Posterior cingulate gyrus (tissue), 11 donors: ENCODE measurements at regions not wholly inside any gene's neighbourhood (a gene's known extent, or its start where the extent isn't known, plus 50 kb on each side); places are given as distances from the start of the nearest gene placed in this dataset.

Source experiments
- DNase-seq, 10 donors: peaks; one replicate each; pipeline versions ENCODE4 v3.0.0 to v3.0.0-alpha.2; 2020 to 2021; ENCODE audit warnings: mixed read lengths in 3 of 10
- intact Hi-C: fragments of 100-400 bp; cut with DNase I; formaldehyde crosslinking; loops from one replicate; pipeline ENCODE4 v1.15.1; 2023

GRCh38 chr13:74084375-74084935, 49.7 kb downstream of the KLF12 start:
- intact Hi-C loops: no loop called here
- no peak for DNase-seq

DNA sequence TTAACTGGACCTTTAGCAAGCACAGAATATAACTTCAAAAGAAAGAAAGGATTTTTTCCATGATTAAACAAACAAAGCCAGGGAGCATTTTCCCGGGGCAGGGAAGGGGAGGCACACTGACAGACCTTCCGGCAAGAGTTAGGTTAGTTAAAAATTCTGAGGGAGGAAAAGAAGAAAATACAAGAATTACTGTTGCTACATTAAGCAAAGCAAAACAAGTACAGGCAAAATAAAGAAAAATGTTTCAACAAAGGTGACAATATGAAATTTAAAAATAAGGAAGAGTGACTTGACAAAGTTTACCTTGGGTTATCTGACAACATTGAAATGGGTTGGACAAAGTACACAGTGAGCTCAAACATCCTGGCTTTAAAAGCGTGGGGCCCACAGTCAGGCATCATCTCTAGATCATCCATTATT, 51.5 kb downstream of the KLF12 start:
- intact Hi-C loops: no loop called here
- DNase-seq: no peak

- intact Hi-C loops: no loop called here
- DNase-seq: no peak
These were observed 53.4 kb downstream of the KLF12 start for GRCh38 chr13:74080762-74081161.

DNA sequence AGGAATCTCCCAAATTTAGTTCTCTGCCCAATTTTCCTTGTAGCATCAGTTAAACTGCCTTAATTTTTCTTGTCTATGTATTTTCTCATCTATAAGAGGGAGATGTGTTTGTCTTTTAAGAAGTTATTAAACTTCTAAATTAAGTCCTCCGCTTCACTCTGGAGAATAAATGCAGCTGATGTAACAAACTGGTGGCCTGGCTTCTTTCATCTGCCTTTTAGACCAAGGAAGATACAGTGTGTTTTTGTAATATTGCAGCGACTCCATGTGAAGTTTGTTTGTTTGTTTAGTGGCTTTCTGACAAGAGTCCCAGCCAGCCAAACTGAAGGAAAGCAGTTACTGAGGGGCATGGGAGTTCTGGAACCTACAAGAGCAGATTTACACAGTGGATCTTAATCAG, 56.4 kb downstream of the KLF12 start:
- intact Hi-C loops: no loop called here
- no peak for DNase-seq

GRCh38 chr13:74077375-74077774, 56.8 kb downstream of the KLF12 start:
- intact Hi-C loops: no loop called here
- no peak for DNase-seq

DNA sequence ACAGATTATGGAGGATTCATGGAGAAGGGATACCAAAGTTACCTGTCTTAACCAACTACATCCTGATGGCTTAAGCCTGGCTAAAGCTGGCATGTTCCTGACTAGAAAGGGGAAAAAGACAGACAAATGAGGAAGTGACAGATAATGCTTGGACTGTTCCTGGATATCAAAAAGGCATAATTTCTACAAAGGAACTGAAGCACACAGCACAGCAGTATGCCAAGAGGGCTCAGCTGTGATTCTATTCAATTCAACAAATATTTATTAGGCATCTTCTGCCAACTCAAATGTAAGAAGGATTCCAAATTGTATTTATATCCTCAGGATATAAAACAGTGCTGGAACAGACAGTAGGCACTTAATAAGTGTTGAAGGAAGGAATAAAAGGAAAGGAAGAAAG, 59.5 kb downstream of the KLF12 start:
- DNase-seq: no peak
- intact Hi-C loops: no loop called here

GRCh38 chr13:74073274-74073673, 60.9 kb downstream of the KLF12 start:
- intact Hi-C loops: no loop called here
- DNase-seq: no peak

GRCh38 chr13:74070513-74070912, 63.7 kb downstream of the KLF12 start:
- intact Hi-C loops: no loop called here
- no peak for DNase-seq

DNA sequence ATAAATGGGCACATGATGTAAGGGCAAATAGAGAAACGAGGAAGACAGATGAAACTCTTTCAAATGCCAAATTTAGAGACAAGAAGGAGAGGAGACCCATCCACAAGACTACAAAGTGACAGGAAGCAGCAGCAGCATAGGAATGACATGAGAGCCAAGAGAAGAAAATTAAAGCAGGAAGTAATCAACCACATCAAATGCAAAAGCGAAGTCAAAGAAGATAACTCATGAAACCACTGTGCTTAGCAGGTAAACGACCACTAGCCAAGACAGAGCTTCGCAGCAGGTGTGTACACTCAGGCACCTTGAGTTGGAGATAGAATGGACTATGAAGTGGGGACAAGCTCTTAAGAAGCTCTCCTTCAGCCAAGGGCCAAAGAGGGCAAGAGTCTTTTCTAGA, 64.1 kb downstream of the KLF12 start:
- intact Hi-C loops: no loop called here
- no peak for DNase-seq

DNA sequence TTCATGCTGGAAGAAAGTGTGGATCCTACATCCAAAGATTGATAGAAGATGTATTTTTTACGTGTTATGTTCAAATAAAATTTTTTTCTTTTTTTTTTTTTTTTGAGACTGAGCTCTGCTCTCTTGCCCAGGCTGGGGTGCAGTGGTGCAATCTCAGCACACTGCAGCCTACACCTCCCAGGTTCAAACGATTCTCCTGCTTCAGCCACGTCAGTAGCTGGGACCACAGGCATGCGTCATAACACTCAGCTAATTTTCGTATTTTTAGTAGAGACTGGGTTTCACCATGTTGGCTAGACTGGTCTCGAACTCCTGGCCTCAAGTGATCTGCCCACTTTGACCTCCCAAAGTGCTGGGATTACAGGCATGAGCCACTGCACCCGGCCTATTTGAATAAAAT, 65.7 kb downstream of the KLF12 start:
- intact Hi-C loops: no loop called here
- DNase-seq: no peak

DNA sequence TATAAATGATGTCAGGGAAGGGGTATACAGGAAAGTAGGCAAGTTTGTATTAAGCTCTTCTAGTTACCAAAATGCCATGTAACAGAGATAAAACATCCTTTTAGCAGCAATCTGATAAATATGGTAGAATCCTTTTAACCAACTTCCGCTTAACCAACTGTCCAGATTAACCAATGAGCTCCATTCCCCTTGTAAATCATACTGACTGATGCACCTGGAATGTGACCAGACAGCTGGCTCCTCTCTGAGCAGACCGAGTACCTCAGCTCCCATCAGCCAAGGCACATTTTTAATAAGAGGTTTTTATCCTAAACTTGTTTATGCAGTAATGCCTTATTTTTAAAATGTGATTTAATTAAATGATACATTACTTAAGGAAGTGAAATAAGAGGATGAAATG, 66.4 kb downstream of the KLF12 start:
- intact Hi-C loops: no loop called here
- DNase-seq: no peak

DNA sequence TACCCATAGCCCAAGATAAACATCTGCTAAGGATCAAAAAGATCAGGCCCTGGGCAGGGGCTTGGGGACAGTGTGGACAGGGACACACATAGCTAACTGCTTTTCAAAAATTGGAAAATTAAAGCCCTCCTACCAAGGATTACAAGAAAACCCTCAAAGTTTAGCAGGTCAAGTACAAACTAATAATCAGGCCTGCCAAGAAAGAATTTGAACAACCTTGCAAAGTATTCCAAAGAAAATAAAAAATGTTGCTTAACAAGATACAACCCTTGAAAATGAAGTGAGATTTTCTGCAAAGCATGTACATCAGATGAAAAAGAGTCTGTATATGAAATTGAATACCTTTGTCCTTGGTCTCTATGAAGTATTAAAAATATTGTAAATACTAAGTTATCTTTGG, 67.3 kb downstream of the KLF12 start:
- no peak for DNase-seq
- intact Hi-C loops: no loop called here

DNA sequence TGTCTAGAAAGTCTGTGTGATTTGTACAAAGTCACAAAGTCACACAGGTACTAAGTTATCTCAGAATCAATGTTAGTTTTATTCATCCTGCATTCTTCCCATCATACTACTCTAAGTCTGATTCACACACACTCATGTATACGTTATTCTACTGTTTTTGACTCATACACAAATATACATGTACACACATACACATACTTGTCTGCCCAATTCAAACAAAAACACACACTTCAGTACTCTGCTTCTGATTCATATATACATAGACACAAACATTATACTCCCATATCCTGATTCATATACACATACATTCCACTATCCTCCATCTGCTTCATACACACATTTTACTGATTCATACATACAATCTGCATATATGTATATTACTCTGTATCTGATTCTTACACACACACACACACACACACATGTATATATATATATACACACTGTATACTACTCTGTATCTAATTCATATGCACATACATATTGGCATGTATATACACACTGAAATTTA, 69.3 kb downstream of the KLF12 start:
- intact Hi-C loops: loop anchor here (5.0 kb wide), 1 partner anchor 67 kb away; the partner anchor contains the start of gene KLF12
- no peak for DNase-seq

- DNase-seq: no peak
- intact Hi-C loops: loop anchor here (5.0 kb wide), 1 partner anchor 69 kb away; the partner anchor contains the start of gene KLF12
These were observed 70.6 kb downstream of the KLF12 start for GRCh38 chr13:74063533-74064100.

GRCh38 chr13:74062933-74063332, 71.3 kb downstream of the KLF12 start:
- intact Hi-C loops: loop anchor here (5.0 kb wide), 1 partner anchor 69 kb away; the partner anchor contains the start of gene KLF12
- peak in 8 of 10 donors; percentile 15 to 91 (median 44) for DNase-seq

DNA sequence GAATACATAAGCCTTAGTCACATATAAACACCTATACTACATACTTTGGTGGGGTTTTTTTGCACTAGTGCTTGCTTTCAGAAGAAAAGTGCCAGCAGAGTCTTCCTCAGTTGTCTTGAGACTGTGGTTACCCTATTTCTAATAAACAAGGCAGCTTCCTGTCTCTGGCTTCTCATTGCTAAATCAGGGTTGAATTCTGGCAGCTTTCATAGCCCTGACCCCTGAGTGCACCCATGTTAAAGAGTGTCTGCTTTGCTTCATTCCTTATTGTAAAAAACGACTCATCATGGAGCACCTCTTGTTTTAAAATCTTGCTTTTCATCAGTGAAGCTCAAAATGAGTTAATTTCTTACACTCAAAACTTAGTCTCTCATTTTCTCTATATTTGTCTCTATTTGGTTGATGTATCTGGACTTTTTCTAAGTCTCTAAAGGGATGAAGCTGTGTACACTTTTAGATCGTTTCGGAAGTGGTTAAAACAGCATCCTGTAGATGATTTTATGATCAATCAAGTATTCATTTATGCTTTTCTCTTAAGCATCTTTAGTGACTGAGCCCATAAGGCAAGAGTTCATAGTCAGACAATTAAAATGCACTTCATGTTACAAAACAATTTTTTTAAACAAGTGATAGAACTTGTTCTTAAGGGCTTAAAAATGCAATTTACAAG, 72.1 kb downstream of the KLF12 start:
- no peak for DNase-seq
- intact Hi-C loops: loop anchor here (5.0 kb wide), 1 partner anchor 70 kb away; the partner anchor contains the start of gene KLF12

DNA sequence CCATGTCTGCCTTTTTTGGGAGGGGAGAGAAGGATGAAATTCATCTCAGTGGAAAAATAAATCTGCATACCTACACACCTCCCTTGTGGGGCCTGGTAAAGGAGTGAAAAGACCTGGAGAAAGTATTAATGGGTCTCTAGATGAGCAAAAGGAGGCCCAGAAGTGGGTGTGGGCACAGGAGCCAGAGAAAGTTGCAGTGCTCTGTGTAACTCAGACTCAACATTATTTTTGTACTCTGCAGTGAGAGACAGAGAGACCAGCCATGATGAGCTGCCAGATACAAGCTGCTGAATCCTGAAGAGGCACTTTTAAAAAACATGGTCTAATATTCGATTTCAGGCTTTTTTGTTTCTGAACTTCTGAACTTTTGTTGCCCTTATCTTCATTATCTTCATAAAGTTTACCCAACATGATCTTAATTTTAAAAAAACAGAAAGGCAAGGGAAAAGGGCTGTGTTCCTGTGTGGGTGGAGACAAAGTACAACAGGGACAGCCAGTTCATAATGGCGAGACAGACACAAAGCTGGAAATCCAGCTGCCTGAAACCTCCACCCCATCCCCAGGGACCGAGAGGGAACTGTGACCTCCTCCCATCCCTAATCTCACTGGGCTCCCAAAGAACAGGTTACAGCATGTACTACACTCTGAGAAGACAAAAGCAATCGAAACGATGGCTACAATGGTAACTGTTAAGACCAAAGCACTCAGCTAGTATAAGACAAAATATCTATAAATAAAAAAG, 77.2 kb downstream of the KLF12 start:
- no peak for DNase-seq
- intact Hi-C loops: no loop called here

DNA sequence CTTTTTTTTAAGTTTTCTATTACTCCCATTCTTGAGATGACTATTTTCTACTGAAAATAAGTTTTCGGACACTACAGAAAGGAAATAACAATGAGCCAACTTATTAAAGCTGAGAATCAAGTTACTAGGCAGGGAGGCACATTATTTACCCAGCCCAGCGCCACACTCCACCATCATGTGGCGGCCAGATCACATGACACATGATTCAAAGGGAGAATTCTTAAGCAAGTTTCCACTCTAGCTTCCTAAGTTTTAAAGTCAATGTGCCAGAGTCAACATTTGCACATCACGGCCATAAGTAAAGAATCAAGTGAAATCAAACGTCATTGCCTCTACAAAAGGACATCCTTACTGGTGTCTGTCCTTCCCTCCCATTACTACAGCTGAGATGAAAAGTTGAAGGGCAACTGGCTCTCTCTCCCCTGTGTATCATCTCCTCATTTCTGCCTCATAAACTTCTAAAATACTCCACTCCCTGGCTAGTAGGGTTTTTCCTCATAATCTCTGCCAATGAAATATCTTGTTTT, 81.7 kb downstream of the KLF12 start:
- intact Hi-C loops: no loop called here
- DNase-seq: no peak

DNA sequence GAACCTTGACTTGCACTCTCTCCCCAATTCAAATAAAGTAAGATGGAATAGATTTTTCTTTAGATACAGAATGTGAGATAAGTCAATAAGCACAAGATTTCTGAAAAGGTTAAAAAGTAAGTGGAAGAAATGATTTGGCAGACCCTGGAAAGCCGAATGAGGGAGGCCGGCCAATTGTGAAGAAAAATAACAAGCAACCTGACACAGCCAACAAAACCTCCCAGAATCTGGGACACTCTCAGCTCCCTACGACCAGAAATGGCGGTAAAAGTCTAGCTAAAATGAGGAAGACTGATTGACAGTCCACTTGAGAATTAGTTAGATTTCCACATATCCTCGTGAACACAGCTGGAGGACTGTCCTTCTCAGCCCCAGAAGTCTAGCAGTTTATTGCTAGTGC, 85.4 kb downstream of the KLF12 start:
- intact Hi-C loops: no loop called here
- no peak for DNase-seq

DNA sequence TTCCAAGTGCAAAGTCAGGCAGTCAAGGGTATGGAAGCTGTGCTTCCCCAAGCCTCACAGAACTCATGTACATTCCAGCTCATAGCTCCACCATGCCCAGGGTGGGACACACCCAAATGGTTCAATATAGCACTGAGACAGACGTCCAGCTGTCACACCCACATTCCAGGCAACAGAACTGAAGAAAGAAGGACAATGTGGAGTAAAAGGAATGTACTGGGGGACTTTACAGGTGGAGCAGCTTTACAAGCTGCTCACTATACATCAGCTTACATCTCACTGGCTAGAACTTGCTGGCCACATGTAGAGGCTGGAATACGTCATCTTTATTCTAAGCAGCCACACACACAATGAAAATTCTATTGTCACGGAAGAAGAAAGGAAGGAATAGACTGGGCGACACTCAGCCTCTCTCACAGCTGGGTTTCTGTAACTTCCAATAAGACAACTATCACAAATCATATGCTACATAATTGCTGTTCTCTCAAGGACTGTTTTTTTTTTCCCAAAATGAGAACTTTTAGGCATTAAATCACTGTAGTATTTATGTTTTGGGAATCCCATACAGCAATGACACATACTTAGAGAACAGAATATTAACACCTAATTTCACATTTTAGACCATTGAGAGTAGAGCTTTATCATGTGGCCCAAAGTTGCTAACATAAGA, 86.1 kb downstream of the KLF12 start:
- intact Hi-C loops: no loop called here
- no peak for DNase-seq
